ENCODE measurements at regions not wholly inside any gene's neighbourhood (a gene's known extent, or its start where the extent isn't known, plus 50 kb on each side); places are given as distances from the start of the nearest gene placed in this dataset.

GRCh38 chrX:66902081-66902480, 263.2 kb upstream of the EDA2R start:
- TF ChIP-seq USF2 (IDR thresholded peaks at IDR 0.05; ENCODE audit: low read depth, low read length): no peak
- no peak for TF ChIP-seq CTCF (conservative IDR thresholded peaks at IDR 0.05; ENCODE audit: low read depth, low read length)
- TF ChIP-seq POLR2A (IDR thresholded peaks at IDR 0.05; ENCODE audit: low read depth, low read length): no peak
- TF ChIP-seq MAZ (IDR thresholded peaks at IDR 0.05; ENCODE audit: borderline replicate concordance, low read depth, low read length): no peak
- no peak for TF ChIP-seq RAD21 (IDR thresholded peaks at IDR 0.05; ENCODE audit: low read length)
- TF ChIP-seq RFX5 (IDR thresholded peaks at IDR 0.05; ENCODE audit: low read depth, low read length): no peak
- TF ChIP-seq BHLHE40 (IDR thresholded peaks at IDR 0.05; ENCODE audit: low read depth, low read length): no peak
- TF ChIP-seq SMC3 (IDR thresholded peaks at IDR 0.05; ENCODE audit: low read depth, low read length): no peak
